ENCODE measurements at regions not wholly inside any gene's neighbourhood (a gene's known extent, or its start where the extent isn't known, plus 50 kb on each side); places are given as distances from the start of the nearest gene placed in this dataset.

- Histone ChIP-seq H3K36me3 (ENCODE audit: control insufficient read depth, insufficient read depth, low read length) (no peaks in the 10 kb centered on the region), H2BK120ac (ENCODE audit: low read depth, low read length) (no peak overlapping the region), H4K5ac (ENCODE audit: low read depth, low read length) (no peak overlapping the region), H3K4me2 (ENCODE audit: low read depth, low read length) (no peak overlapping the region), H2AFZ (replicated peaks; ENCODE audit: low read length, poor library complexity) (no peak overlapping the region), H3K23ac (ENCODE audit: low read depth, low read length) (no peak overlapping the region), H4K91ac (ENCODE audit: insufficient read depth, low read depth, low read length) (no peak overlapping the region), H2BK20ac (ENCODE audit: low read depth, low read length) (no peak overlapping the region), H3K9me1 (ENCODE audit: insufficient read depth, low read length) (no peaks in the 10 kb centered on the region), H3K18ac (ENCODE audit: low read depth, low read length) (no peak overlapping the region), H2BK5ac (ENCODE audit: low read depth, low read length, poor library complexity, severe bottlenecking) (no peak overlapping the region), H2AK5ac (ENCODE audit: low read depth, low read length) (no peak overlapping the region), H3K4me3 (ENCODE audit: insufficient read depth, low read depth, low read length) (no peak overlapping the region), H4K20me1 (ENCODE audit: insufficient read depth, low read length) (no peaks in the 10 kb centered on the region), H2BK15ac (ENCODE audit: low read depth, low read length) (no peak overlapping the region), H3K14ac (replicated peaks; ENCODE audit: low read depth, low read length) (no peak overlapping the region), H2AK9ac (replicated peaks; ENCODE audit: low read depth, low read length, poor library complexity) (no peak overlapping the region), H3K27ac (ENCODE audit: insufficient read depth, low read length) (no peak overlapping the region), H3K27me3 (ENCODE audit: control insufficient read depth, insufficient read depth, low read length) (peaks cover 5% of the 10 kb centered on the region), H3K4me1 (ENCODE audit: control insufficient read depth, insufficient read depth, low read length) (no peaks in the 10 kb centered on the region), H3K56ac (ENCODE audit: extremely low read depth, insufficient read depth, low read length) (no peak overlapping the region), H3K9me3 (ENCODE audit: control insufficient read depth, insufficient read depth, low read length) (no peaks in the 10 kb centered on the region), H3K9ac (ENCODE audit: low read depth, low read length) (no peak overlapping the region), H4K8ac (ENCODE audit: low read depth in 2 of 2, low read length in 2 of 2) (no peak overlapping the region), H3K79me1 (ENCODE audit: low read depth in 1 of 2, low read length in 2 of 2) (no peaks in the 10 kb centered on the region), H3K4ac (ENCODE audit: low read depth, low read length) (no peak overlapping the region)
- ChIA-PET POLR2A (ENCODE audit: unreplicated experiment) (no interaction called here), CTCF (interaction anchor here (0.6 kb wide), 1 partner anchor 277 kb away, joined by 3 read pairs; no protein-coding TSS in a partner anchor)
- ATAC-seq (ENCODE audit: low read depth) (no peak), DNase-seq (no peak)
- TF ChIP-seq MAZ (IDR thresholded peaks at IDR 0.05; ENCODE audit: borderline replicate concordance, low read depth, low read length) (no peak), CTCF (conservative IDR thresholded peaks at IDR 0.05; ENCODE audit: low read depth, low read length) (no peak), CEBPB (IDR thresholded peaks at IDR 0.05; ENCODE audit: low read depth, low read length) (no peak), RAD21 (IDR thresholded peaks at IDR 0.05; ENCODE audit: low read length) (no peak), MXI1 (IDR thresholded peaks at IDR 0.05; ENCODE audit: borderline replicate concordance, low read depth, low read length) (no peak), RCOR1 (IDR thresholded peaks at IDR 0.05; ENCODE audit: insufficient replicate concordance, low read length) (no peak), SMC3 (IDR thresholded peaks at IDR 0.05; ENCODE audit: low read depth, low read length) (no peak), POLR2A (IDR thresholded peaks at IDR 0.05; ENCODE audit: low read depth, low read length) (no peak), USF2 (IDR thresholded peaks at IDR 0.05; ENCODE audit: low read depth, low read length) (no peak), RFX5 (IDR thresholded peaks at IDR 0.05; ENCODE audit: low read depth, low read length) (no peak), FOS (IDR thresholded peaks at IDR 0.05; ENCODE audit: low read depth, low read length) (no peak), ELK1 (IDR thresholded peaks at IDR 0.05; ENCODE audit: borderline replicate concordance, low read depth, low read length) (no peak), BHLHE40 (IDR thresholded peaks at IDR 0.05; ENCODE audit: low read depth, low read length) (no peak), CHD1 (IDR thresholded peaks at IDR 0.05; ENCODE audit: low read depth, low read length) (no peak), MAFK (IDR thresholded peaks at IDR 0.05; ENCODE audit: low read depth, low read length) (no peak)
- no CpG with 5 or more reads among the region's 5 CpGs for WGBS, 2 experiments (ENCODE audit: extremely low coverage in 2 of 2, insufficient read length in 1 of 2)
- dilution Hi-C loops (cut with HindIII; ENCODE audit: low sequenced_read_pairs, unreplicated experiment) = no loop called here
- in situ Hi-C loops (cut with MboI; ENCODE audit: low sequenced_read_pairs) = no loop called here
- intact Hi-C loops (cut with micrococcal nuclease) = no loop called here
- BruUV-seq (replicated peaks) = no TSS peak
Observed at GRCh38 chr9:2270565-2270964, 255.4 kb downstream of the SMARCA2 start.

Measured in IMR-90 (cell line).